ENCODE measurements at regions not wholly inside any gene's neighbourhood (a gene's known extent, or its start where the extent isn't known, plus 50 kb on each side); places are given as distances from the start of the nearest gene placed in this dataset.

DNA sequence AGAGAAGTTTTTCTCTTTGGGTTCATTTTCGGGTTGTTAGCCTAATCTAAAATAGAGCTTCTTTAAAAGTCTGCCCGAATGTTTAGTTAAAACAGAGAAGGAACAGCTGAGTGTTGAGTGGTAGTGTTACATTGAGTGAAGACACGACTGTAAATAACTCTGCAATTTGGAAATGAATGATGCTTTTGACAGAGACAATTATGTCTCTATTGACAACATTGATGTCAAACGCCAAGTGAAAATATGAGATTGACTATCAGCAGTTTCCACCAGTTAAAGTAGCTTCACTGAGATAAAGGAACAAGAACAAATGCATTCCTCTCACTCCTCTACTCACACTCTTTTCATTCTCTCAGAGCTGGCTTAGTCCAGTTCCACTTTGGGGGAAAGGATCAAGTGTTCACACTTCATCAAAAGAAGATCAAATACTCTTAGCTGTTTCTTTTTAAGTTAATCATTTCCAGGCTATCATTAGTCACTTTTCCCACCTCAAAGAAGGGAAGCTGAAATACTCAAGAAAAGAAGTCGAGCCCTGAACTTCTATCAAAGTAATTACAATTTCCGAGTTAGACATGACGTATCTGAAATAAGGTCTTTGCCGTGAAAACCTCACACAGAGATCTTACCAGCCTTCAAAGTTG lies 399.1 kb upstream of the DPH6 start:
- no peaks in the 10 kb centered on the region for H3K79me2 ChIP-seq (ENCODE audit: control insufficient read depth, insufficient read depth, low read length)
- H3K9me1 ChIP-seq (ENCODE audit: control insufficient read depth, insufficient read depth, low read length) = no peaks in the 10 kb centered on the region
- no peak for TF ChIP-seq MCM7 (IDR thresholded peaks at IDR 0.05)
- TF ChIP-seq ZNF586 (CRISPR knock-in tag; conservative IDR thresholded peaks at IDR 0.05) = no peak
- TF ChIP-seq FOSL1 (tag; conservative IDR thresholded peaks at IDR 0.05) = no peak
- no peak for TF ChIP-seq ZC3H4 (CRISPR knock-in tag; IDR thresholded peaks at IDR 0.05; ENCODE audit: borderline replicate concordance)
- TF ChIP-seq RREB1 (CRISPR knock-in tag; IDR thresholded peaks at IDR 0.05) = no peak
- TF ChIP-seq ILF3 (IDR thresholded peaks at IDR 0.05; ENCODE audit: borderline replicate concordance) = no peak
- TF ChIP-seq, protein P1, sequence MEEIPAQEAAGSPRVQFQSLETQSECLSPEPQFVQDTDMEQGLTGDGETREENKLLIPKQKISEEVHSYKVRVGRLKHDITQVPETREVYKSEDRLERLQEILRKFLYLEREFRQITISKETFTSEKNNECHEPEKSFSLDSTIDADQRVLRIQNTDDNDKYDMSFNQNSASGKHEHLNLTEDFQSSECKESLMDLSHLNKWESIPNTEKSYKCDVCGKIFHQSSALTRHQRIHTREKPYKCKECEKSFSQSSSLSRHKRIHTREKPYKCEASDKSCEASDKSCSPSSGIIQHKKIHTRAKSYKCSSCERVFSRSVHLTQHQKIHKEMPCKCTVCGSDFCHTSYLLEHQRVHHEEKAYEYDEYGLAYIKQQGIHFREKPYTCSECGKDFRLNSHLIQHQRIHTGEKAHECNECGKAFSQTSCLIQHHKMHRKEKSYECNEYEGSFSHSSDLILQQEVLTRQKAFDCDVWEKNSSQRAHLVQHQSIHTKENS (CRISPR knock-in tag; IDR thresholded peaks at IDR 0.05) = no peak
- TF ChIP-seq PHB2 (IDR thresholded peaks at IDR 0.05; ENCODE audit: low read depth) = no peak
- no peak for TF ChIP-seq GTF2A2 (tag; IDR thresholded peaks at IDR 0.05)
- TF ChIP-seq ZNF354B (CRISPR knock-in tag; IDR thresholded peaks at IDR 0.05) = no peak
- no peak for TF ChIP-seq SUPT5H (IDR thresholded peaks at IDR 0.05)
- no peak for TF ChIP-seq TAF7 (tag; IDR thresholded peaks at IDR 0.05)
- TF ChIP-seq HMGN3 (IDR thresholded peaks at IDR 0.05; ENCODE audit: borderline replicate concordance, extremely low read depth, insufficient read length, low read depth, low read length) = no peak
- intact Hi-C loops (cut with micrococcal nuclease) = no loop called here
- no peak for ATAC-seq
- 0% methylated on average over 8 of the region's 8 CpGs for WGBS (ENCODE audit: insufficient coverage, low coverage, missing lambda C conversion rate)
- DNase-seq (ENCODE audit: extremely low read depth in 1 of 4, low spot score in 3 of 4) = no peak
- ChIA-PET CTCF (ENCODE audit: low intra/inter-chr PET ratio) (no interaction called here), POLR2A (interaction anchor here (0.6 kb wide), 1 partner anchor 453 kb away, joined by 3 read pairs; no protein-coding TSS in a partner anchor)
- BruUV-seq (replicated peaks) = no TSS peak
- no peak overlapping the region for H3K4me2 ChIP-seq (ENCODE audit: insufficient read depth, low read length)
- no peak overlapping the region for H2AFZ ChIP-seq (ENCODE audit: low read depth, low read length)
- no peaks in the 10 kb centered on the region for H3K36me3 ChIP-seq (ENCODE audit: control insufficient read depth, insufficient read depth, low read length)
- no peak overlapping the region for H3K27ac ChIP-seq (ENCODE audit: extremely low read depth, low read depth, low read length)
- no peak overlapping the region for H3K9ac ChIP-seq (ENCODE audit: insufficient read depth in 1 of 2, low read depth in 2 of 2, low read length in 2 of 2)
- no peaks in the 10 kb centered on the region for H3K4me1 ChIP-seq (replicated peaks in 1 of 2; ENCODE audit: control insufficient read depth in 2 of 2, insufficient read depth in 2 of 2, low read length in 2 of 2)
- H3K27me3 ChIP-seq (ENCODE audit: control insufficient read depth in 2 of 2, insufficient read depth in 2 of 2, low read length in 2 of 2) = no peaks in the 10 kb centered on the region
- FAIRE-seq = no peak
- in situ Hi-C loops (cut with MboI) = no loop called here
- no peaks in the 10 kb centered on the region for H3K9me3 ChIP-seq (replicated peaks; ENCODE audit: control insufficient read depth, insufficient read depth, low read depth, low read length)
- H3K4me3 ChIP-seq = no peak overlapping the region
- H4K20me1 ChIP-seq (replicated peaks; ENCODE audit: control insufficient read depth, insufficient read depth, low read length) = no peaks in the 10 kb centered on the region
